GM18502 (cell line): ENCODE measurements at regions not wholly inside any gene's neighbourhood (a gene's known extent, or its start where the extent isn't known, plus 50 kb on each side); places are given as distances from the start of the nearest gene placed in this dataset.

ENCODE experiments used
- ATAC-seq: cut with Tn5 transposase; IDR thresholded peaks from one replicate; pipeline ENCODE4 v1.9.1; 2021; ENCODE audit warnings: mild to moderate bottlenecking; ENCODE audit not compliant: unreplicated experiment, poor library complexity

- ATAC-seq, result no peak
These were observed 423.3 kb upstream of the ADAMTS16 start for GRCh38 chr5:4716781-4717180.

DNA sequence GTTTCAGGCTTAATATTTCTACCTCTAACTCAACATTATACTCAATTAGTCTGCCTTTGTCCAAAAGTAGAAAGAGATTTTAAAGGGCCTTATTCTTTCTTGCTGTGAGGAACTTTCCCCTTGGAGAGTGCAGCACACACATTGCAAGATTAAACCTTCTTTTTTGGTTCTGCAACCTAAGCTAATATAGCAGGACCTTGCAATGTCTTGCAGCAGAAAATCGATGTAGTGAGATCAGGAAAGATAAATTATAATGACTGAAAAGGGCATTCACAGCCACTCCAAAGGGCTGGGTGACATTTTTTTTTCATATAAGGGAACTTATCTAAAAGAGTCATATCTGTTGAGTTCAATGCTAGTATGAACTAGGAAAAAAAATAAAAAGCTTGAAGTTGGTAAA, 422.7 kb upstream of the ADAMTS16 start:
- ATAC-seq, result no peak

DNA sequence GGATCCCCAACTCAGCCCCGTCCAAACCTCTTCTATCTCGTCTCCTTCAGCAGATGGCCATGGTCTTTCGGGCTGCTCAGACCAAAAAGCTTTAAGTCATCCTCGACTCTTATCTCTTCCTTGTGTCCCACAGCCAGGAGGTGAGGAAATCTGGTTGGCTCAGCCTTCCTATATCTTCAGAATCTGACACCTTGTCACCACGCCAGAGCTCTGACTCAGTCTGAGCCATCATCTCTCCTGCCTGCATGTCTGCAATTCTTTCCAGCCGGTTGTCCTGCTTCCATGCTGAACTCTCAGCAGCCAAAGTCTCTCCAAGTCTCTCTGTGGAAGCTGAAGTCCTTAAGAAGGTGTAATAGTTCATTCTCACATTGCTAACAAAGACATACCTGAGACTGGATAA, 419.3 kb upstream of the ADAMTS16 start:
- no peak for ATAC-seq

GRCh38 chr5:4722886-4723285, 417.2 kb upstream of the ADAMTS16 start:
- no peak for ATAC-seq

DNA sequence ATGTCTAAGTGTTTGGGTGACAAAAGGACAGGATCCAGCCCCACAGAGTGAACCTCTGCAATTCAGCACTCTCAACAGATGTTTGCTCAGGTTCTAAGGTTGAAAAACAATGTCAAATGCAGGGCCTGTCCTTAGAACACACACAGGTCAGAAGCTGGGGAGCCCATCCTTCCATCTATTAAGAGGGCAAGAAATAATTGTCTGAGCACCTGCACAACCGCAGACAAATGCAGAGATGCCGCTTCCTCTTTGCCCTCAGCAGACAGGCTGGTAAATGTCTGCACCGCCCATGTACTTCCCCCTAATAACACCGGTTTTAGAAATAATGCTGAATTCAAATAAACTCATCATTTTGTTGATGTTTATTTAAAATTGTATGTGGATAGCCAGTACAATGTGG, 414.5 kb upstream of the ADAMTS16 start:
- no peak for ATAC-seq

GRCh38 chr5:4730279-4730678, 409.9 kb upstream of the ADAMTS16 start:
- no peak for ATAC-seq

DNA sequence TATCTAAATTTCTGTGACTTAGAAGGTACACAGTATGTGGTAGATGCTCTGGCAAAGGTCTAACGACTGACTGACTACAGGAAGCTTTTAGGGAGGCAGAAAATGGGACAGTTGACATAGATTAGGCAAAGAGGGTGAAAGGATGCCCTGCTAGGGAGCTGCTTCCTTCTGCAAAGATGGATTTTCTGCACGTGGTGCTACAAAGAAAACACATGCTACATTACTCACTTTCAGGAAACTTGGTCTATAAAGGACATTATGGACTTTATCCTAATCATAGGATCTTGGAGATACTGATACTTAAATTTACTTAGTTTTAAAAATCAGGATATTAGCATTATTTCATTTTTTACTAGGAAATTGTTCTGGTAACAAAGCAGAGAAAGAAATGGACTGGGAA, 405.8 kb upstream of the ADAMTS16 start:
- ATAC-seq, result no peak

- no peak for ATAC-seq
These were observed 404.9 kb upstream of the ADAMTS16 start for GRCh38 chr5:4735261-4735660.

DNA sequence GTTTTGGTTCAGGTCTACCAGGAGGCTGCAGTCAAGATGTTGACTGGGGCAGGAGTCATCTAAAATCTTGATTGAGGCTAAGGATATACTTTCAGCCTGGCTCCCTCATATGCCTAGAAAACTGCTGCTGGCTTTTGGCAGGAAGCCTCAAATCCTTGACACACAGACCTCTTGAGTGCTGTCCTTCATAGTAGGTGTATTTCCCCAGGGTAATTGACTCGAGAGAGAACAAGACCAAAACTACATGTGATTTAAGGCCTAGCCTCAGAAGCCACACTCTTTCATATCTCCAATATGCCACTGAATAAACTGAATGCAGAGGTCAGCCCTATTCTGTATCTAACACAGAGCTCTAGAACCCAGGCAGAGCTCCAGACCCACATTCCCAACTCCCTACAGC, 402.3 kb upstream of the ADAMTS16 start:
- ATAC-seq, result no peak

DNA sequence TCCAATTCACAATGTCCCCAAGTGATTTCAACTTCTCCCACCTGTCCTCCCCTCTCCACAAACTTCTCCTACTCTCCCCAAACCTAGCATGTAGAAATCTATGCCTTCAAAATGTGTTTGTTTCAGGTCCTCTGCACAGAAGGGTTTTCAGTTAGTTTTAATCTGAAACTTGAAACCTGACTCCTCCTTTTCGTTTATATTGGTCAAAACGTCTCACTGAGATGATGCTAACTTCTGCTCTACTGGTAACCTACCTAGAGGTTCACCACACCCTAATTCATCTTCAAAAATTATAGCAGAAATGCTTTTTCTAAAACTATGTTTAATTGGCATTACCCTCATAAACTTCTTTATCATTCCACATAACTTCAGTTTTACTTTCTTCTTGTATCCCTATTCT, 401.8 kb upstream of the ADAMTS16 start:
- no peak for ATAC-seq

DNA sequence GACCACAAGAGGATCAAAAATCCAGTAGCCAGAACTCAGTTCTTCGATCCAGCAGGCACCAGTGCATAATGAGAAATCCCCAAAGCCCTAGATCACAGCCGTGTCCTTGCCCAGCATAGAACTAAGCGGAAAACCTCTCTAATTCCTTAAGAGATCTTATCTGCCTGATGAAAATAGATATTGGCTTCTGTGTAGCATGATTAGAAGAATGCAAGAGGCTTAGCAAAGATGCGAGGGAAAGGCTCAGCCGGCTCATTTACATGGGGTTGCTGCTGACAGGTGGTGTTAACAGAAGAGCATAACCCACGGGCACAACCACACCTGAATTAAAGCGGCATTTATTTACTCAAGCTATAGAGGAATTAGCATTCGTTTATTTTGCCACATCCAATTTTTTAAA, 400.0 kb upstream of the ADAMTS16 start:
- no peak for ATAC-seq

GRCh38 chr5:4758550-4758949, 381.6 kb upstream of the ADAMTS16 start:
- ATAC-seq, result no peak

DNA sequence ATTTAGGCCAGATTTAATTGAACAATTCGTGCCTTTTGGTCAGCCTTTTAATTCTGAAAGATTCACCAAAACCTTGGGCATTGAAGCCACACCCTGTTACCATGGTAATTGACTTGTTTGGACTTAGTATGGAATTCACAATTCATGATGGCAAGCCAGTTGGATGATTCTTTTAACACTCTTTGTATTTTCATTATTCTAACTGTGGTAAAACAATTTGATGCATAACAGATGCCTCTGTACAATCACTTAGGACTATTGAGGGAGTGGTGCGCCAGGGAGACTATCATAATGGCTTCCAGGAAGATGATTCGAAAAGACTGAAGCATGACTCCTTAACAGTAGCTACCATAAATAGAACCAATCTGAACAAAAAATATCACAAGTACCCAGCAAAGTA, 381.1 kb upstream of the ADAMTS16 start:
- ATAC-seq, result no peak

- no peak for ATAC-seq
These were observed 377.8 kb upstream of the ADAMTS16 start for GRCh38 chr5:4762316-4762715.

- no peak for ATAC-seq
These were observed 374.7 kb upstream of the ADAMTS16 start for GRCh38 chr5:4765411-4765810.

- ATAC-seq, result no peak
These were observed 374.0 kb upstream of the ADAMTS16 start for GRCh38 chr5:4766101-4766500.

- no peak for ATAC-seq
These were observed 367.5 kb upstream of the ADAMTS16 start for GRCh38 chr5:4772591-4772990.

GRCh38 chr5:4773827-4774317, 366.3 kb upstream of the ADAMTS16 start:
- no peak for ATAC-seq

DNA sequence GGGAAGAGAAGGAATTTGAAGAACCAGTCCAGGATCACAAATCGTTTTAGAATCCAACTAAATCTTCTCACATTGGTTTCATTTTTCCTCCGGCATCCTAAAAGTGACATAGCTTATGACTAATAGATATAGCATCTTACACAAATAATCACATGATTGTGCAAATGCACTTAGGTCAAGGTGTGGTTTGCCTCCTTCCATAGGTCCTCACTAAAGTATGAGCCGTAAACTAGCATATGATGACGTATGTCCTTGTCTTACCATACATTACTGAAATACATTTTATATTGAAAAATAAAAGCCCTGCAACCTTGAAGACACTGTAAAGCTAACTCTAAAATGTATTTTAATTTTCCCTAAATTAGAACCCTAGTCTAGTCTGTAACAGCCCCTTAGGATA, 362.7 kb upstream of the ADAMTS16 start:
- no peak for ATAC-seq

GRCh38 chr5:4780633-4781032, 359.5 kb upstream of the ADAMTS16 start:
- no peak for ATAC-seq

- ATAC-seq, result no peak
These were observed 358.8 kb upstream of the ADAMTS16 start for GRCh38 chr5:4781299-4781698.

DNA sequence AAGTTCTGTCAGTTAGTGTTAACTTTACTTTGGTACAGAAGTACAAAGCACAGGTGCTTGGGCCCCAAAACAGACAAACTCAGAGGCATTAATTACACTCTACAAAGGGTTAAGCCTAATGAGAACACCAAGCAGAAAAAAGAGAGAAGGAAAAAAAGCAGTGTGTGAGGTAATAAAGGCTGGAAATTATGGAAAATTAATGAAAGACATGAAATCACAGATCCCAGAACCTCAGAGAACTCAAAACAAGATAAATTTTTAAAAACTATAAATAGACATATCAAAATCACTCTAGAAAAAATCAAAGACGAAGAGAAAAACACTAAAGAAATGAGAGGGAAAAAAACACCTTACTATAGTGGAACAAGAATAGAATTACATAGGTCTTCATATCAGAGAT, 354.2 kb upstream of the ADAMTS16 start:
- ATAC-seq, result no peak

GRCh38 chr5:4797445-4797844, 342.7 kb upstream of the ADAMTS16 start:
- ATAC-seq, result no peak
